Body of pancreas (tissue), 4 donors: ENCODE measurements at regions not wholly inside any gene's neighbourhood (a gene's known extent, or its start where the extent isn't known, plus 50 kb on each side); places are given as distances from the start of the nearest gene placed in this dataset.

Experiments used
- ATAC-seq: fragments of 150-250 bp; one replicate; pipeline ENCODE4 v1.9.1; 2016
- DNase-seq, 4 donors: peaks; one replicate each; pipeline ENCODE4 v3.0.0-alpha.2; 2019
- H3K27ac ChIP-seq, 4 donors: fragments of 200-600 bp; sonication (generic); 1 replicate in 3 of 4; 2 replicates in 1 of 4; pipeline versions ENCODE4 v1.5.1 to v1.6.1; 2016 to 2019; ENCODE audit warnings: mild to moderate bottlenecking in 1 of 4, mixed read lengths in 1 of 4, moderate library complexity in 1 of 4
- H3K27me3 ChIP-seq, 2 donors: fragments of 200-600 bp; sonication (generic); one replicate each; pipeline ENCODE4 v1.6.0; 2016; ENCODE audit warnings: mild to moderate bottlenecking in 1 of 2
- H3K36me3 ChIP-seq, 2 donors: fragments of 200-600 bp; sonication (generic); replicated peaks in 1 of 2; 2 replicates each; pipeline ENCODE4 v1.5.1; 2016; ENCODE audit warnings: low read depth in 2 of 2; ENCODE audit not compliant: insufficient read depth in 1 of 2
- H3K4me1 ChIP-seq: fragments of 200-600 bp; sonication (generic); one replicate; pipeline ENCODE4 v1.6.0; 2016
- H3K4me3 ChIP-seq, 2 donors: fragments of 200-600 bp; sonication (generic); 1 replicate in 1 of 2; 2 replicates in 1 of 2; pipeline ENCODE4 v1.5.1; 2016 to 2019
- H3K9me3 ChIP-seq, 3 donors: fragments of 200-600 bp; sonication (generic); 1 replicate in 2 of 3; 2 replicates in 1 of 3; pipeline ENCODE4 v1.5.1; 2016
- POLR2A ChIP-seq, 3 donors: fragments of 450-650 bp; IDR thresholded peaks; one replicate each; pipeline ENCODE4 v1.6.1; 2016; ENCODE audit warnings: antibody characterized with exemption in 3 of 3, mild to moderate bottlenecking in 2 of 3
- WGBS, 2 donors: methylation state at CpG; one replicate each; pipeline ENCODE4 v1.1.5; 2017; 5-methylcytosine and 5-hydroxymethylcytosine counted together
- intact Hi-C: fragments of 100-400 bp; cut with DNase I; formaldehyde crosslinking; loops from one replicate; pipeline ENCODE4 v1.15.1; 2023
- TF ChIP-seq, protein P1 (sequence below), 7 experiments: fragments of 450-650 bp in 4 of 7; fragments of 200-600 bp in 3 of 7; sonication (generic) in 3 of 7; IDR thresholded peaks; one replicate each; pipeline ENCODE4 v1.5.1; 2016 to 2019; ENCODE audit warnings: antibody characterized with exemption in 7 of 7

DNA sequence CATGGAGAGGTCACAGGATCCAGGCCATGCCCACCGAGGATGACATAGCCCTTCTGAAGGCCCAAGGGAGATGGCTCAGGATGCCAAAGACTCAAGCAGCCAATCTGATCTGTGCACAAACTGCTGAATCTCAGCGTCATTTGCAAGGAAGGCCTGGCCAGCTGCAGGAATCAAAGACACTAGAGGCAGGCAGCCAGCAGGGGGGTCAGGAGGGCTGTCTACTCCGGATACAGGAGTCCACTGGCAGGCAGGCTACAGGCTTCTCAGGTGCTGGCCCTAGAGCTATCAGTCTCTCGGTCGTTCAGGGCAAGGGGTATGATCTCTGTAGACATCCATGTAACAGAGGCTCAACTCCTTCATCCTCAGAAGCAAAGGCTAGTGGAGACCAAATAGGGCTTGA lies 1735.3 kb downstream of the TP53TG3F start:
- 57 to 73% methylated on average over 3 to 5 of the region's 5 CpGs for WGBS, 2 donors

DNA sequence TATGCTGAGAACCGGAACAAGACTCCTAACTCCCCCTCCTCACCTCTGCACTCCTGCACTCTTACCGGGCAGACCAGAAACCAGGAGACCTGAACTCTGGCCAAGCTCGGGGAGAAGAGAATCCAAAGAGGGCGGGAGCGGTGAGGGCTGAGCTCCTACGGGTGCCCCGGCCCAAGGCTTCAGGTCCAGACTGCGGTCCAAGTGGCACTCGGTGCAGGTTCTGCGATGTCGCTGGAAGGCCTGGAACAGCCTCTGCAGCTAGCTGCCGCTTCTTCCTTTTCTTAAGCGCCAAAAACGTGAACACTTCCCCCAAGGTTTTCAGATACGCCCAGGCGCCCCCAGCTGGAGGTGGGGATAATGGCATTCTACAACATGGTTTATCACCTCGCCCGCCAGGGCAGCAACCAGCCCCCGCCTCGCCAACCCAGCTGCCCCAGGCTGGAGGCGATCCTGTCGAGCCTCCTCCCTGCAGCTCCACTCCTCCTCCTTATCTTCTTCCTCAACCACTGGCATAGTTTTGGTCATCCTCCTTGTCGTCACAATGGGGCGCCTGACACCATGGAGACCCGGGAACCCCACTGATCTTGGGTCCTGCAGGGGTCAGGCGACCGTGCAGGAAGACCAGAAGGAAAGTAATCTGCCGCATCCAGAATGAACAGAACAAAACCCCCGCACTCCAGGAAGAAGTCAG lies 1735.9 kb downstream of the TP53TG3F start:
- Histone ChIP-seq H3K27me3 (no peaks in the 10 kb centered on the region), H3K4me1 (no peaks in the 10 kb centered on the region), H3K27ac (no peak overlapping the region), H3K36me3 (no peaks in the 10 kb centered on the region), H3K4me3 (no peak overlapping the region), H3K9me3 (no peaks in the 10 kb centered on the region)
- intact Hi-C loops: no loop called here
- ATAC-seq: no peak
- 50 to 60% methylated on average over 28 to 29 of the region's 29 CpGs for WGBS, 2 donors
- TF ChIP-seq, protein P1, sequence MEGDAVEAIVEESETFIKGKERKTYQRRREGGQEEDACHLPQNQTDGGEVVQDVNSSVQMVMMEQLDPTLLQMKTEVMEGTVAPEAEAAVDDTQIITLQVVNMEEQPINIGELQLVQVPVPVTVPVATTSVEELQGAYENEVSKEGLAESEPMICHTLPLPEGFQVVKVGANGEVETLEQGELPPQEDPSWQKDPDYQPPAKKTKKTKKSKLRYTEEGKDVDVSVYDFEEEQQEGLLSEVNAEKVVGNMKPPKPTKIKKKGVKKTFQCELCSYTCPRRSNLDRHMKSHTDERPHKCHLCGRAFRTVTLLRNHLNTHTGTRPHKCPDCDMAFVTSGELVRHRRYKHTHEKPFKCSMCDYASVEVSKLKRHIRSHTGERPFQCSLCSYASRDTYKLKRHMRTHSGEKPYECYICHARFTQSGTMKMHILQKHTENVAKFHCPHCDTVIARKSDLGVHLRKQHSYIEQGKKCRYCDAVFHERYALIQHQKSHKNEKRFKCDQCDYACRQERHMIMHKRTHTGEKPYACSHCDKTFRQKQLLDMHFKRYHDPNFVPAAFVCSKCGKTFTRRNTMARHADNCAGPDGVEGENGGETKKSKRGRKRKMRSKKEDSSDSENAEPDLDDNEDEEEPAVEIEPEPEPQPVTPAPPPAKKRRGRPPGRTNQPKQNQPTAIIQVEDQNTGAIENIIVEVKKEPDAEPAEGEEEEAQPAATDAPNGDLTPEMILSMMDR (IDR thresholded peaks at IDR 0.05): no peak
- TF ChIP-seq POLR2A (IDR thresholded peaks at IDR 0.05): no peak
- DNase-seq: no peak

More for the DNA sequence above, 1735.3 kb downstream of the TP53TG3F start:
- Histone ChIP-seq H3K9me3 (no peaks in the 10 kb centered on the region), H3K36me3 (no peaks in the 10 kb centered on the region), H3K27ac (no peak overlapping the region), H3K4me3 (no peak overlapping the region), H3K4me1 (no peaks in the 10 kb centered on the region), H3K27me3 (no peaks in the 10 kb centered on the region)
- ATAC-seq: no peak
- no peak for DNase-seq
- intact Hi-C loops: no loop called here
- no peak for TF ChIP-seq POLR2A (IDR thresholded peaks at IDR 0.05)
- TF ChIP-seq, protein P1 (IDR thresholded peaks at IDR 0.05): no peak

DNA sequence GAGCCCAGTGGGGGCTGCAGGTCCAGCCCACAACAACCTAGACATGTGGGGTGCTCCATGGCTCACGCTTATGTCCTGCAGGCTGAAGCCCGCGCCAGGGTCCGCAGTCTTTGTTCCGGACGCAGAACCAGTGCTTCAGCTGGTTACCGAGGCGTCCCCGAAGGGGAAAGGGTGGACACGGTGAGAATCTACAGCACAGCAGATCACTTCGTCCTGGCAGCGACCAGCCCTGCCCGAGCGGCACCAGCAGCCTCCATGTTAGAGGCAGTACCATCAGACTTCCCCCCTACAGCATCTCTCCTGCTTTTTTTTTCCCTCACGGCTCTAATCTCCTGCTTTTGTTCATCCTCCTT lies 1736.4 kb downstream of the TP53TG3F start:
- ATAC-seq (no peak), DNase-seq (no peak)
- WGBS, 2 donors: 68 to 70% methylated on average over 15 of the region's 15 CpGs
- intact Hi-C loops: no loop called here
- H3K36me3 ChIP-seq: no peaks in the 10 kb centered on the region
- no peaks in the 10 kb centered on the region for H3K4me1 ChIP-seq
- H3K27ac ChIP-seq: no peak overlapping the region
- no peak overlapping the region for H3K4me3 ChIP-seq
- H3K27me3 ChIP-seq: no peaks in the 10 kb centered on the region
- TF ChIP-seq, protein P1 (IDR thresholded peaks at IDR 0.05): no peak
- no peak for TF ChIP-seq POLR2A (IDR thresholded peaks at IDR 0.05)
- H3K9me3 ChIP-seq: no peaks in the 10 kb centered on the region

DNA sequence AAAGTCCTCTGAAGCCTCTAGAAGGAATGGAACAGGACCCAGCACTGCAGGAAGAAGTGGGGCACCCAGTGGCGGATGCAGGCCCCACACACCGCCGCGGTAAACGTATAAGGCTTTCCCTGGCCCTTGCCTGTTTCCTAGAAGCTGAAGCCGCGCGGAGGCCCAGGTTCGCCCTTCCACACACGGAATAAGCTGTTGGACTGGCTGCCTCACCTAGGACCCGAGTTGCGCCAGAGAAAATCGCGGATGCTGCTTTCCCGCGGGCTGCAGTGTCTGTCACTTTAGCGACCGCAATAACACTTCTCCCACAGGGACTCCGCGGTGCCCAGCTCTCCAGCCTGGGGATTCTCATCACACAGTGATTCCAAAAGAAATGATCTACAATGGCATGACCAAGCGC lies 1736.9 kb downstream of the TP53TG3F start:
- no peak for ATAC-seq

More for the DNA sequence above, 1736.9 kb downstream of the TP53TG3F start:
- no peak for DNase-seq
- Histone ChIP-seq H3K4me3 (no peak overlapping the region), H3K36me3 (no peaks in the 10 kb centered on the region), H3K9me3 (no peaks in the 10 kb centered on the region), H3K27me3 (no peaks in the 10 kb centered on the region), H3K4me1 (no peaks in the 10 kb centered on the region), H3K27ac (no peak overlapping the region)
- 65 to 66% methylated on average over 10 to 21 of the region's 21 CpGs for WGBS, 2 donors
- intact Hi-C loops: no loop called here
- TF ChIP-seq, protein P1 (IDR thresholded peaks at IDR 0.05): no peak
- TF ChIP-seq POLR2A (IDR thresholded peaks at IDR 0.05): no peak
